ENCODE measurements at regions not wholly inside any gene's neighbourhood (a gene's known extent, or its start where the extent isn't known, plus 50 kb on each side); places are given as distances from the start of the nearest gene placed in this dataset.

DNA sequence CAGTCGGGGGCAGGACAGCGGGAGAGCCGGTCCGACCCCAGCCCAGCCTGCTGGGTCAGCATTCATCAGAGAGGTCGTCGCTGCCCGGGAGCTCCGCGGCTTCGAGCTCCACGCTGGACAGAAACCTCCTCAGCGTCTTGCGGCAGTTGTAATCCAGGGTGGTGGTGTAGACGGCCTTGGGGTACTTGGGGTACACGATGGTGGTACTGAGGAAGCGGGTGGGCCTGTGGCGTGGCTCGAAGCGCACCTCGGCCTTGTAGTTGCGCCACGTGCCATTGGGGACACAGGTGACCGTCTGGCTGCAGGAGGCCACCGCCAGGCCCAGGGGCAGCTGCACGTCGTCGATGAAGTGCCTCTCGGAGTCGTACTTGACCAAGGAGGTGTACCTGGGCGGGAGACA lies 90.5 kb upstream of the RPH3AL start (continued):
- TF ChIP-seq BACH2 (CRISPR knock-in tag; IDR thresholded peaks at IDR 0.05; ENCODE audit: borderline replicate concordance) = no peak
- no peak for TF ChIP-seq CSDC2 (CRISPR knock-in tag; IDR thresholded peaks at IDR 0.05)
- no peak for TF ChIP-seq OSR1 (CRISPR knock-in tag; IDR thresholded peaks at IDR 0.05)
- no peak for TF ChIP-seq SNAI2 (CRISPR knock-in tag; IDR thresholded peaks at IDR 0.05)
- TF ChIP-seq POU6F1 (CRISPR knock-in tag; IDR thresholded peaks at IDR 0.05; ENCODE audit: borderline replicate concordance, low read depth) = no peak
- TF ChIP-seq PPARA (CRISPR knock-in tag; IDR thresholded peaks at IDR 0.05; ENCODE audit: borderline replicate concordance) = no peak
- no peak for TF ChIP-seq ARNTL (CRISPR knock-in tag; IDR thresholded peaks at IDR 0.05; ENCODE audit: borderline replicate concordance, low read depth)

DNA sequence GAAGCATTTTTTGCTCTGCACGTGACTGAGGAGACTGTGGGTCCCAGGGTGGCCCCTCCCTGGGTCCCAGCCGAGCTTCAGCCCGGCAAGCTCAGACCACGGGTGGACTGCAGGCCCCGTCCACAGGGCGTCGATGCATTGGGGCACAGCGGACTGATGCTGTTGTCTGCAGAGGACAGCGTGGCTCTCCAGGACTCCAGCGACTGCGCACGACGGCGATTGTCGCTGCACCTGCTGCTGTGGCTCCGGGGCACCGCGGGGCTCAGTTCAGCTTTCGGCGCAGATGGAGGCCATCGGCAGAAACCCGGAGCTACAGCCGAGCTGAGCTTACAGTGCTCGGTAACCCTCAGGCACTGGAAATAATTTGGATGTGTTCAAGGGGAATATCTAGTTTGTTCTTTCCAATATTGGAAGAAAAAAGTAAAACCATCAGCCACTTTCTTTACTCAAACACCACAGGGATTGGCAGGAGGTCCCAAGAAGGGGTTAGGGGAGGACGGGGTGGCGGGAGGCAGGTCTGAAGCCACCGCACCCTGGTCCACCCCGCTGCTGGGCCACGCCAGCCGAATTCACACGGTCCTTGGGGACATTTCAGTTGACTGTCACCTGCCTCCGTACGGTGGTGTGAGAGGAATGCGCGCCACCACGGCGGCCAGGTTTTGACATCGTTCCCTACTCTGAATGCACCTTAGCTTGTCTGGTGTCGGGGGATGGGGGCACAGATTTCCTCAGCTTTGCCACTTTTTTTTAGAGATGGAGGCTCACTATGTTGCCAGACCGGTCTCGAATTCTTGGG lies 88.7 kb upstream of the RPH3AL start:
- TF ChIP-seq ZFP3 (CRISPR knock-in tag; IDR thresholded peaks at IDR 0.05) (no peak), SNAI2 (CRISPR knock-in tag; IDR thresholded peaks at IDR 0.05) (no peak), PPARA (CRISPR knock-in tag; IDR thresholded peaks at IDR 0.05; ENCODE audit: borderline replicate concordance) (no peak), RARB (CRISPR knock-in tag; IDR thresholded peaks at IDR 0.05) (no peak), ESRRG (CRISPR knock-in tag; IDR thresholded peaks at IDR 0.05) (no peak), ZC3H10 (CRISPR knock-in tag; IDR thresholded peaks at IDR 0.05) (no peak), TSHZ2 (CRISPR knock-in tag; IDR thresholded peaks at IDR 0.05) (no peak), ZNF565 (CRISPR knock-in tag; conservative IDR thresholded peaks at IDR 0.05; ENCODE audit: low read depth) (no peak)
- no peak for ATAC-seq

DNA sequence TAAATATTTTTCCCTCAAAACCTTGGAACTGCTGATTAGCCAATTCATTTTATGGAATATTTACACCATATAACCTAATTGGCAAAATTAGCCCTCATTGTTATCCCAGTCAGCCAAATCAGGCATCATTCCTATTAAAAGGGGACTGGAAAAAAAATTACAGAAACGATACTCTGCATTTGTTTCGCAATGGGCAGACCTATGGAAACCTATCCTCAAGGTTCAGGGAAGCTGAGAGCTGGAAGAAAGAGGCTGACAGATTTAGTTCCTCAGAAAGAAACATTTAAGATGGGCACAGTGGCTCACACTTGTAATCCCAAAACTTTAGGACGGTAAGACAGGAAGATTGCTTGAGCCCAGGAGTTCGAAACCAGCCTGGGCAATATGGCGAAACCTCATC lies 85.6 kb upstream of the RPH3AL start:
- no peak for ATAC-seq
- TF ChIP-seq ARNTL (CRISPR knock-in tag; IDR thresholded peaks at IDR 0.05; ENCODE audit: borderline replicate concordance, low read depth) (no peak), TOX (CRISPR knock-in tag; IDR thresholded peaks at IDR 0.05; ENCODE audit: borderline replicate concordance) (no peak), PATZ1 (CRISPR knock-in tag; IDR thresholded peaks at IDR 0.05; ENCODE audit: borderline replicate concordance) (no peak), ISL1 (CRISPR knock-in tag; IDR thresholded peaks at IDR 0.05) (no peak), ZFP30 (CRISPR knock-in tag; IDR thresholded peaks at IDR 0.05) (no peak), GLIS3 (CRISPR knock-in tag; IDR thresholded peaks at IDR 0.05) (no peak), ZC3H10 (CRISPR knock-in tag; IDR thresholded peaks at IDR 0.05) (no peak)
- TF ChIP-seq, protein P1, sequence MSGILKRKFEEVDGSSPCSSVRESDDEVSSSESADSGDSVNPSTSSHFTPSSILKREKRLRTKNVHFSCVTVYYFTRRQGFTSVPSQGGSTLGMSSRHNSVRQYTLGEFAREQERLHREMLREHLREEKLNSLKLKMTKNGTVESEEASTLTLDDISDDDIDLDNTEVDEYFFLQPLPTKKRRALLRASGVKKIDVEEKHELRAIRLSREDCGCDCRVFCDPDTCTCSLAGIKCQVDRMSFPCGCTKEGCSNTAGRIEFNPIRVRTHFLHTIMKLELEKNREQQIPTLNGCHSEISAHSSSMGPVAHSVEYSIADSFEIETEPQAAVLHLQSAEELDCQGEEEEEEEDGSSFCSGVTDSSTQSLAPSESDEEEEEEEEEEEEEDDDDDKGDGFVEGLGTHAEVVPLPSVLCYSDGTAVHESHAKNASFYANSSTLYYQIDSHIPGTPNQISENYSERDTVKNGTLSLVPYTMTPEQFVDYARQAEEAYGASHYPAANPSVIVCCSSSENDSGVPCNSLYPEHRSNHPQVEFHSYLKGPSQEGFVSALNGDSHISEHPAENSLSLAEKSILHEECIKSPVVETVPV (CRISPR knock-in tag; IDR thresholded peaks at IDR 0.05) = no peak

DNA sequence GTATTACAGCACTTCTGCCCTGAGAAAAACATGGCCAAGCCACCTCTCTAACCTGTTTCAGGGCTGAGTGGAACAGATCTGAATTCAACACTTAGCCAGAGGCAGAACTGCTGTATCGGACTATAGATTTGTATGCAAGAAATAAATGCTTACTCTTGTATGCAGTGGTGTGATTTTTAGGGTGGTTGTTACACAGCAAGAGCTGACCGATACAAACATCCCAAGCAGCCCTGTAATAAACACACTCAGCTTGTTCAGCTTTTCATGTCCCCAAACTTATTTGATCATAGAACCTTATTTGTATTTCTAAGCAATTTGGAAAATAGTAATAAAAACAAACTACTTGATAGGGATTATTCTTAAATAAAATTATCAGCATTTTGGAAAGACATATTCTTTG lies 84.9 kb upstream of the RPH3AL start:
- ATAC-seq = no peak
- TF ChIP-seq GLIS3 (CRISPR knock-in tag; IDR thresholded peaks at IDR 0.05) = no peak
- TF ChIP-seq, protein P2, sequence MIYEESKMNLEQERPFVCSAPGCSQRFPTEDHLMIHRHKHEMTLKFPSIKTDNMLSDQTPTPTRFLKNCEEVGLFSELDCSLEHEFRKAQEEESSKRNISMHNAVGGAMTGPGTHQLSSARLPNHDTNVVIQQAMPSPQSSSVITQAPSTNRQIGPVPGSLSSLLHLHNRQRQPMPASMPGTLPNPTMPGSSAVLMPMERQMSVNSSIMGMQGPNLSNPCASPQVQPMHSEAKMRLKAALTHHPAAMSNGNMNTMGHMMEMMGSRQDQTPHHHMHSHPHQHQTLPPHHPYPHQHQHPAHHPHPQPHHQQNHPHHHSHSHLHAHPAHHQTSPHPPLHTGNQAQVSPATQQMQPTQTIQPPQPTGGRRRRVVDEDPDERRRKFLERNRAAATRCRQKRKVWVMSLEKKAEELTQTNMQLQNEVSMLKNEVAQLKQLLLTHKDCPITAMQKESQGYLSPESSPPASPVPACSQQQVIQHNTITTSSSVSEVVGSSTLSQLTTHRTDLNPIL (CRISPR knock-in tag; IDR thresholded peaks at IDR 0.05; ENCODE audit: low read depth) = no peak
- TF ChIP-seq SNAI2 (CRISPR knock-in tag; IDR thresholded peaks at IDR 0.05) = no peak
- no peak for TF ChIP-seq CSDC2 (CRISPR knock-in tag; IDR thresholded peaks at IDR 0.05)
- no peak for TF ChIP-seq ZC3H10 (CRISPR knock-in tag; IDR thresholded peaks at IDR 0.05)
- TF ChIP-seq ARNTL (CRISPR knock-in tag; IDR thresholded peaks at IDR 0.05; ENCODE audit: borderline replicate concordance, low read depth) = no peak
- TF ChIP-seq ZNF70 (CRISPR knock-in tag; IDR thresholded peaks at IDR 0.05) = no peak
- no peak for TF ChIP-seq PPARA (CRISPR knock-in tag; IDR thresholded peaks at IDR 0.05; ENCODE audit: borderline replicate concordance)
- no peak for TF ChIP-seq PATZ1 (CRISPR knock-in tag; IDR thresholded peaks at IDR 0.05; ENCODE audit: borderline replicate concordance)
- no peak for TF ChIP-seq RARB (CRISPR knock-in tag; IDR thresholded peaks at IDR 0.05)
- TF ChIP-seq OSR1 (CRISPR knock-in tag; IDR thresholded peaks at IDR 0.05) = no peak

Measured in SK-N-SH treated with all-trans-retinoic acid at 6 μM for 48 hours (cell line).